Activated naive CD8-positive, alpha-beta T cell treated with anti-CD3 and anti-CD28 coated beads, Interleukin-2, amount 10 ng/mL, durations not matched to agents 7 days and 5 days (primary cell): ENCODE measurements at regions not wholly inside any gene's neighbourhood (a gene's known extent, or its start where the extent isn't known, plus 50 kb on each side); places are given as distances from the start of the nearest gene placed in this dataset.
"Not testable (repeated sequence)": the region's sequence is repeated elsewhere in the genome, so short reads cannot be mapped to it uniquely, and the experiment has no call there.

Experiments
- ATAC-seq: fragments of 150-1000 bp; cut with Tn5 transposase; one replicate; pipeline ENCODE4 v1.10.0; 2021; ENCODE audit warnings: low read depth, moderate library complexity
- POLR2A ChIA-PET: fragments of 350-600 bp; sonication (Branson Sonifier 250); formaldehyde crosslinking; loops from one replicate; lab custom pipeline; 2021; ENCODE audit warnings: antibody characterized with exemption; lab: Charles Lee
- DNase-seq: peaks from one replicate; pipeline ENCODE4 v3.0.0; 2021
- H3K27ac Mint-ChIP-seq: one replicate; pipeline ENCODE4 v1.8.0; 2022; ENCODE audit warnings: mild to moderate bottlenecking, mixed read lengths
- H3K27me3 Mint-ChIP-seq: one replicate; pipeline ENCODE4 v1.8.0; 2022; ENCODE audit warnings: mild to moderate bottlenecking, moderate library complexity, mixed read lengths
- H3K36me3 Mint-ChIP-seq: one replicate; pipeline ENCODE4 v1.8.0; 2021; ENCODE audit warnings: mild to moderate bottlenecking, mixed read lengths
- H3K4me1 Mint-ChIP-seq: one replicate; pipeline ENCODE4 v1.8.0; 2021; ENCODE audit warnings: mixed read lengths
- H3K4me3 Mint-ChIP-seq: one replicate; pipeline ENCODE4 v1.8.0; 2022; ENCODE audit warnings: mild to moderate bottlenecking, moderate library complexity, mixed read lengths
- H3K9me3 Mint-ChIP-seq: one replicate; pipeline ENCODE4 v1.8.0; 2021; ENCODE audit warnings: mixed read lengths

DNA sequence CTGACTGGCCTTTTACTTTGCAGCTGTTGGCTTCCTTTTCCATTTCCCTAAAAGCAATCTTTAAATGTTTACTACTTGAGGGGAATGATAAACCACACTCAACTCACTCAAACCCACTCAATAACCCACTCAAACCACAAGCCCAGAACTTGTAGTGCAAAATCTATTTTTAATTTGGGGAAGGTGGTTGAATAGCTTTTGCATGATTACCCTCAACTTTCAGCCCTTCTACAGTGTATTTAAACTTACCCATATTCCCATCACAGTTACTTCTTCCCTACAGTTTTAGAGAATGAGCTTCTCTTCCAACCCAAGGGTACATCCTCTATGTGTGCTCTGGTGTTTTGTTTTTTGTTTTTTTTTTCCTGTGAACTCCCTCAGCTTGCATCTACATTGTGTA lies 636.1 kb downstream of the TDRD15 start:
- no peaks in the 10 kb centered on the region for H3K27me3 Mint-ChIP-seq
- POLR2A ChIA-PET: no interaction called here
- peaks cover 2% of the 10 kb centered on the region for H3K9me3 Mint-ChIP-seq
- no peaks in the 10 kb centered on the region for H3K36me3 Mint-ChIP-seq
- H3K4me3 Mint-ChIP-seq: no peak overlapping the region
- no peak for ATAC-seq
- DNase-seq: no peak
- no peak overlapping the region for H3K27ac Mint-ChIP-seq
- no peaks in the 10 kb centered on the region for H3K4me1 Mint-ChIP-seq

DNA sequence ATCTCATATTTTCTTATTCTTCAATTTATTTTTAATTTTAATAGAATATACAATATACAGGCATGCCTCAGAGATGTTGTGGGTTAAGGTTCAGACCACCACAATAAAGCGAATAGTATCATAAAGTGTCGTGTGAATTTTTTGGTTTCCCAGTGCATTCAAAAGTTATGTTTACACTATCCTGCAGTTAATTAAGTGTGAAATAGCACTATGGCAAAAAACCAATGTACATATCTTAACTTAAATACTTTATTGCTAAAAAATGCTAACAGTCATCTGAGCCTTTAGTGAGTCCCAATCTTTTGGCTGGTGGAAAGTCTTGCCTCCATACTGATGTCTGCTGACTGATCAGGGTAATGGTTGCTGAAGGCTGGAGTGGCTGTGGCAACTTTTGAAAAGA lies 637.6 kb downstream of the TDRD15 start:
- Mint-ChIP-seq H3K4me1 (no peaks in the 10 kb centered on the region), H3K9me3 (peaks cover 1% of the 10 kb centered on the region), H3K4me3 (no peak overlapping the region), H3K27ac (no peak overlapping the region), H3K27me3 (no peaks in the 10 kb centered on the region), H3K36me3 (no peaks in the 10 kb centered on the region)
- ATAC-seq: no peak
- POLR2A ChIA-PET: no interaction called here
- DNase-seq: no peak

DNA sequence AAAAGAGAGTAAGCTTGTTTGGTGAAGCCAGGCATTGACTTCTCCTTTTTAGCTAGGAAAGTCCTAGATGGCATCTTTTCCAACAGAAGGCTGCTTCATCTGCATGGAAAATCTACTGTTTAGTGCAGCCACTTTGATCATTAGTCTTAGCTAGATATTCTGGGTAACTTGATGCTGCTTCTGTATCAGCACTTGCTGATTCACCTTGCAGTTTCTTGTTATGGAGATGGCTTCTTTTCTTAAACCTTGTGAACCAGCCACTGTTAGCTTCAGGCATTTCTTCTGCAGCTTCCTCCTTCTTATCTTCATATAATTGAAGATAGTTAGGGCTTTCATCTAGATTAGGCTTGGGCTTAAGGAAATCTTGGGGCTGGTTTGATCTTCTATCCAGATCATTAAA lies 639.7 kb downstream of the TDRD15 start:
- H3K4me1 Mint-ChIP-seq: no peaks in the 10 kb centered on the region
- H3K4me3 Mint-ChIP-seq: no peak overlapping the region
- H3K27me3 Mint-ChIP-seq: no peaks in the 10 kb centered on the region
- no peak for DNase-seq
- H3K9me3 Mint-ChIP-seq: no peaks in the 10 kb centered on the region
- no peaks in the 10 kb centered on the region for H3K36me3 Mint-ChIP-seq
- POLR2A ChIA-PET: no interaction called here
- no peak overlapping the region for H3K27ac Mint-ChIP-seq
- no peak for ATAC-seq

DNA sequence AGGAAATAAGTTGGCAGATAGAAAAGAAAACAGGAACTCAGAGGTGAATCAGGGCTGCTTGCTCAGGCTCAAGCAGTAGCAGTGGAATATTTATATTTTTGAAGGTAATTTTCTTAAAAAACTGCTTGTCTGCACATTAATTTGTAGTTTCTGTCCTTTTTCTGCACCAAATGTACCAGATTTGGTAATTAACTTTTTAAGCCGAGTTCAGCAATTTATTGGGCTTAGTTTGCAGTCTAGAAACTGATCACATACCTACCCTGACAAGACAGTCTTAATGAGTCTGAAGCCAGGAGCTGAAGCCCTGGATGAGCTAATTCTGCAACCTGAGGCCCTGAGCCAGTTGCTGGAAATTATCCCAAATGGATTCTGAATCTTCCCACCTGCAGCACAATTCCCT lies 647.0 kb downstream of the TDRD15 start:
- H3K4me3 Mint-ChIP-seq: no peak overlapping the region
- H3K36me3 Mint-ChIP-seq: no peaks in the 10 kb centered on the region
- no peaks in the 10 kb centered on the region for H3K4me1 Mint-ChIP-seq
- no peaks in the 10 kb centered on the region for H3K9me3 Mint-ChIP-seq
- ATAC-seq (no peak), DNase-seq (no peak)
- H3K27me3 Mint-ChIP-seq: no peaks in the 10 kb centered on the region
- POLR2A ChIA-PET: no interaction called here
- H3K27ac Mint-ChIP-seq: no peak overlapping the region

DNA sequence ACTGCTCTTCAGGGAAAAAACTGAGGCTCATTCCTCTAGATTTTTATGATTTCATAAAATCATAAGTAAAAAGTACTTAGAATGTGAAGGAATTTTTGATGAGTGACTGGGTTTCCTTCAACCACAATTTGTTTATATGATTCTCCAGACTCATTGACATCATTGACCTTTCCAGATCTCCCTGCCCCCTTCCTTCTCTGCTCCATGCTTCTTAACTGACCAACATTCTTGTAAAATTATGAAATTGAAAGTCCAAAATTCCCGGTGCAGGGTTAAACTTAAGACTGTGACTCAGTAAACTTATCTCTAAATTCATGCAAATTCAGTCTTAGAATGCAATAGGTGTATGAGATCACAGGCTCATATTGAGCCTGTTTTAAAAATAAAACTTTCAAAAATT lies 648.9 kb downstream of the TDRD15 start:
- ATAC-seq (no peak), DNase-seq (no peak)
- H3K36me3 Mint-ChIP-seq: no peaks in the 10 kb centered on the region
- H3K9me3 Mint-ChIP-seq: no peaks in the 10 kb centered on the region
- no peak overlapping the region for H3K27ac Mint-ChIP-seq
- H3K4me1 Mint-ChIP-seq: no peaks in the 10 kb centered on the region
- no peaks in the 10 kb centered on the region for H3K27me3 Mint-ChIP-seq
- POLR2A ChIA-PET: no interaction called here
- H3K4me3 Mint-ChIP-seq: no peak overlapping the region

DNA sequence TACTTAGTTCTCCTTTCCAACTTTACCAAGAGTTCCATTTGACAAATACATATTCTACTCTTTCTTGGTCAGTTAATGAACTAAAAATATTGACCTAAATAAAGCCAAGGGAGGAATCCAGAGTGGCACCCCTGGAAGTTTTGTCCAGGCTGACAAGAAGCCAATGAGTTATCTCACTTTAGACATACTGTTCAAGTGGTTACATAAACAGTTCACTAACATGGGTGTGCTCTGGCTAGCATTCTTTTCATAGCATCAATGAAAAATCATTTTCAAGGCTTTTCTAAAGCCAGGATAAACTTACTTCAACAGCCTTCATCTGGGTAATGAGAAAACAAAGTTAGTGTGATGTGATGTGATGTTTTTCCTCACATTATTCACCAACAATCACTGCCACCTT lies 649.4 kb downstream of the TDRD15 start:
- DNase-seq: no peak
- H3K27ac Mint-ChIP-seq: no peak overlapping the region
- H3K4me3 Mint-ChIP-seq: no peak overlapping the region
- POLR2A ChIA-PET: no interaction called here
- H3K4me1 Mint-ChIP-seq: no peaks in the 10 kb centered on the region
- H3K27me3 Mint-ChIP-seq: no peaks in the 10 kb centered on the region
- H3K36me3 Mint-ChIP-seq: no peaks in the 10 kb centered on the region
- ATAC-seq: no peak
- H3K9me3 Mint-ChIP-seq: no peaks in the 10 kb centered on the region

DNA sequence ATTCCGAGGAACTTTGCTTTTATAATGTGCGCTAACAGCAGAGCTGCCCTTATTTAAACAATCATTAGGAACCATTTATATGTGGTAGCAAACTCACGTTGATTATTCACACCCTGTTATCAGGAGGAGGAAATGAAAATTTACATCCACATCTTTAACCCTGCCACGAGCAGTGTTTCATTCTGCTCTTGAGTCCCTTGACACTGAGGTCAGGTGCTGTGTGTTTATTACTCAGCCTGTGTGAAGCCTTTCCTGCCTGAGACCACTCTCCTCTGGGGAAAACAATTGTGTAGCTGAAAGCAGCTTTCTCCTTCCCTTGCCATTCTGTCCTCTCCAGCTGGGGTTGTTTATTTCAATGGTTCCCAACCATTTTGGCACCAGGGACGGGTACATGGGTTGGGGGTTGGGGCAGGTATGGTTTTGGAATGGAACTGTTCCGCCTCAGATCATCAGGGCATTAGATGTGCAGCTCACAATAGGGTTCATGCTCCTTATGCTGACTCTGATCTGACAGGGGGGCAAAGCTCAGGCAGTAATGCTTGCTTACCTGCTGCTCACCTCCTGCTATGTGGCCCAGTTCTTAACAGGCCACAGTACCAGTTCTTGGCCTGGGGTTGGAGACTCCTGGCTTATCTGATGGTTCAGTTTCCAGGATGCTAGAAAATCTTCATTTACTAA lies 651.1 kb downstream of the TDRD15 start:
- no peak overlapping the region for H3K4me3 Mint-ChIP-seq
- no peak for ATAC-seq
- H3K9me3 Mint-ChIP-seq: no peaks in the 10 kb centered on the region
- no peaks in the 10 kb centered on the region for H3K27me3 Mint-ChIP-seq
- H3K4me1 Mint-ChIP-seq: no peaks in the 10 kb centered on the region
- H3K36me3 Mint-ChIP-seq: no peaks in the 10 kb centered on the region
- DNase-seq: no peak
- no peak overlapping the region for H3K27ac Mint-ChIP-seq
- POLR2A ChIA-PET: no interaction called here

DNA sequence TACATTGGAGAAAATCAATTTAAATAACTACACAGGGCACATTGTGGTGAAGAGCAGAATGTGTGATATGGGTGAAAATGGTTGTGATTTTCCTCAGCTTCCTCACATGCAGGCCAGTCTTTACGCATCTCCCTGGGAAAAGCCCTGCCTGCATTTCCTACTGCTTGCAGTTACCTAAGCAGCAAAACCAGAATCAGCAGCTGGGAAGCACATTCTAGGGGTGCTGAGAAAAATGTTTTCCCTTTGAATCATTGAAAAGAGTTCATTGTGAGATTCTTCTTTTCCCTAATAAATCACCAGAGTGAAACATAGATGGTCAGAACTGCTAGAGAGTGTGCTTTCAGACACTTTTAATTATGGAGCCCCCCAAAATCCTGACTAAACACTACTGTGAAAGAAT lies 656.0 kb downstream of the TDRD15 start:
- H3K27me3 Mint-ChIP-seq: no peaks in the 10 kb centered on the region
- no peaks in the 10 kb centered on the region for H3K36me3 Mint-ChIP-seq
- DNase-seq (no peak), ATAC-seq (no peak)
- no peak overlapping the region for H3K4me3 Mint-ChIP-seq
- no peak overlapping the region for H3K27ac Mint-ChIP-seq
- POLR2A ChIA-PET: no interaction called here
- H3K9me3 Mint-ChIP-seq: no peaks in the 10 kb centered on the region
- no peaks in the 10 kb centered on the region for H3K4me1 Mint-ChIP-seq

DNA sequence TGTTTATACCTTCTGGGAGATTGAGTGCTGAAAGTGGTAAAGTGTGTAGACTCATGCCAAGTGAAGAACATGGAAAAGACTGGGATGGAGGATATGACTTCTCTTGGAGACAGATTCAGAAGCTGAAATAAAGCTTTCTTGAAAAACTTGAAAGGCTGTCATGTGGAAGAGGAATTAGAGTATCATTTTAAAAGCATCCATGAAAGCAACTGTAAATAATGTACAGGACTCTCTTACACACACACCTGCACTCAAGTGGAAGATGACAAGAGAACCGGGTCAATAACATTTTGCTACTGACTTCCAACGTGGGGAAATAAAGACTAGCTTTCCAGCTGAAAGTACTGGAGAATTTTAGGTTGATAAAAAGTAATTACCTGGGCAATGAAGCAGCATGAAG lies 658.2 kb downstream of the TDRD15 start:
- ATAC-seq: no peak
- no peaks in the 10 kb centered on the region for H3K9me3 Mint-ChIP-seq
- no peak for DNase-seq
- POLR2A ChIA-PET: no interaction called here
- H3K27ac Mint-ChIP-seq: no peak overlapping the region
- no peaks in the 10 kb centered on the region for H3K27me3 Mint-ChIP-seq
- no peak overlapping the region for H3K4me3 Mint-ChIP-seq
- no peaks in the 10 kb centered on the region for H3K4me1 Mint-ChIP-seq
- no peaks in the 10 kb centered on the region for H3K36me3 Mint-ChIP-seq

DNA sequence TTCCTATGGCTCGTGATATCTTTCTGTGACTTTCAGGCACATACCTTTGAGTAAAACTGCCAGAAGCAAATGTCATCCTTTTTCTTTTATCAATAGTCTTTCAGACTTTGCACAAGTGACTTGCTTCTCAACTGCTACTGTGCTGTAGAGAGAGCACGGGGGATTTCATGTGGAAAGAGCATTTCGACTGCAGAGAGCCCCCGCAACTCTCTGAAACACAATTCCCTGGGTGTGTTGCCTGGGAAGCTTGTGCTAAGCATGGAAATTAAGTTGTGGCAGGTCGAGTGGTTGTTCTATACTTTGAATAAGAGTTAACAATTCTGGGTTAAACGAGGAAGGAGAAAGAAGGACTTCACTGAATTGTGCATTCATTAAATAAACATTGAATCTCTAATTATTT lies 659.1 kb downstream of the TDRD15 start:
- Mint-ChIP-seq H3K27ac (no peak overlapping the region), H3K4me3 (no peak overlapping the region), H3K9me3 (no peaks in the 10 kb centered on the region), H3K4me1 (no peaks in the 10 kb centered on the region), H3K27me3 (no peaks in the 10 kb centered on the region), H3K36me3 (no peaks in the 10 kb centered on the region)
- POLR2A ChIA-PET: no interaction called here
- ATAC-seq: no peak
- DNase-seq: no peak

DNA sequence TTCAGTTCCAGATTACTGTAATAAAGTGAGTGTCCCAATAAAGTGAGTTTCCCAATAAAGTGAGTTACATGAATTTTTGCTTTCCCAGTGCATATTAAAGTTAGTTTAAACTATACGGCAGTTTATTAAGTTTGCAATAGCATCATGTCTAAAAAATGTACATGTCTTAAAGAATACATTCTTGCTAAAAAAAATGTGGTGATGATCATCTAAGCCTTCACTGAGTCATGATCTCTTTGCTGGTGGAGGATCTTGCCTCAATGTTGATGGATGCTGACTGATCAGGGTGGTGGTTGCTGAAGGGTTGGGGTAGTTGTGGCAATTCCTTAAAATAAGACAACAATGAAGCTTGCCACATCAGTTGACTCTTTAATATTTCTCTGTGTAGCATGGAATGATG lies 664.2 kb downstream of the TDRD15 start:
- ATAC-seq (no peak), DNase-seq (no peak)
- no peak overlapping the region for H3K4me3 Mint-ChIP-seq
- no peaks in the 10 kb centered on the region for H3K4me1 Mint-ChIP-seq
- no peaks in the 10 kb centered on the region for H3K27me3 Mint-ChIP-seq
- H3K36me3 Mint-ChIP-seq: no peaks in the 10 kb centered on the region
- H3K27ac Mint-ChIP-seq: no peak overlapping the region
- peaks cover 2% of the 10 kb centered on the region for H3K9me3 Mint-ChIP-seq
- POLR2A ChIA-PET: no interaction called here

DNA sequence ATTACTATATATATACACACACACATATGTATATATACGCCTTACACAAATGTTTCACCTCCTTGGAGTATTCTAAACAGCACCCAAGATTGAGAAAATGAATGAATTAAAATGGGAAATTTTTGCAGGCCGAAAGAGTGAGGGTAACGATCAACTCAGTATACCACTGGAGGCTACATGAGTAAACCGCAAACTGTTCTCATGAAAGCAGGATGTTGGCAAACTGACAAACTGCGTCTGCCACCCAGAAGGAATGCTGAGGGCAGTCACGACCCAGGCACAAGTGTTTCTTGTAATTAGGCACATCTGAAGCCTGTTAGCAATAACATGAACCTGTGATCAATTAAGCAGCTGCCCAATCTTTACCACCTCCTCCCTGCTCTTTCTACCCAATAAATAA lies 666.5 kb downstream of the TDRD15 start:
- H3K9me3 Mint-ChIP-seq, H3K27me3 Mint-ChIP-seq, ATAC-seq, DNase-seq, H3K4me3 Mint-ChIP-seq, H3K27ac Mint-ChIP-seq, H3K4me1 Mint-ChIP-seq, H3K36me3 Mint-ChIP-seq, POLR2A ChIA-PET: not testable (repeated sequence)

DNA sequence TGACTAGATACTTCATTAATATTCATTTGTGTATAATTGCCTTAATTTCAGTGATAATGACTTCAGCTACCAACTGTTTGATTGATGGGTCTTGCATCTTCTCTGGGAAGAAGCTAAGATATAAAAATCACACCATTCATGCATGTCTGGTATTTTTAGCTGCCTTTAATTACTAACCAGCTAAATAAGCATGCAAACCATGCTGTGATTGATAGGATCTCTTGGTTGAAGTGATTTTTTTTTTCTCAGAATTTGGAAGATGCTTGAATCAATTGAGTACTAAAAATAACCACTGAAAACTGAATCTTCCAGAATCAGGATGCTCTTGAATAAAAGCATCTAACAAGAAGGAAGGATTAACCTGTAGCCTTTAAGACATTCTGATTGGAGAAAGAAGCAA lies 668.8 kb downstream of the TDRD15 start:
- H3K27ac Mint-ChIP-seq: no peak overlapping the region
- ATAC-seq (no peak), DNase-seq (no peak)
- H3K36me3 Mint-ChIP-seq: no peaks in the 10 kb centered on the region
- POLR2A ChIA-PET: no interaction called here
- H3K27me3 Mint-ChIP-seq: no peaks in the 10 kb centered on the region
- H3K4me1 Mint-ChIP-seq: no peaks in the 10 kb centered on the region
- H3K9me3 Mint-ChIP-seq: peaks cover 7% of the 10 kb centered on the region
- H3K4me3 Mint-ChIP-seq: no peak overlapping the region

DNA sequence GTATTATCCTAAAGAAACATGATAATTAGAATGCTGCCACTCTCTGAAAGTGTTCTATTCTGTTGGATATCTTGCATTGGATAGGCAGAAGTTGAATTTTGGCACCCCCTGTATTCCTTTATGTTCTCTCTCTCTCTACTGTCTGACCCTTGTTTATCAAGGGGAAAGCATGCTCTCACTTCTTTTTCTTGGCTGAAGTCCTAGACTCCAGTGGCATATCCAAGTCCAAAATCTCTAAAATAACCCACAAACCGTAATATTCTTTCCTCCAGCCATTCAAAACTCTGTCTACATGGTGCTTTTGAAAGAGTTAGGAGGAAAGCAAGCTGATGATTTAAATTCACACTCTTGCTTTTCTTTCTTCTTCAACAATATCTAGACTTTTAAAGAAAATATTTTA lies 669.7 kb downstream of the TDRD15 start:
- Mint-ChIP-seq H3K4me1 (no peaks in the 10 kb centered on the region), H3K9me3 (peaks cover 7% of the 10 kb centered on the region), H3K36me3 (no peaks in the 10 kb centered on the region), H3K27me3 (no peaks in the 10 kb centered on the region), H3K4me3 (no peak overlapping the region), H3K27ac (no peak overlapping the region)
- ATAC-seq: no peak
- POLR2A ChIA-PET: no interaction called here
- DNase-seq: no peak

DNA sequence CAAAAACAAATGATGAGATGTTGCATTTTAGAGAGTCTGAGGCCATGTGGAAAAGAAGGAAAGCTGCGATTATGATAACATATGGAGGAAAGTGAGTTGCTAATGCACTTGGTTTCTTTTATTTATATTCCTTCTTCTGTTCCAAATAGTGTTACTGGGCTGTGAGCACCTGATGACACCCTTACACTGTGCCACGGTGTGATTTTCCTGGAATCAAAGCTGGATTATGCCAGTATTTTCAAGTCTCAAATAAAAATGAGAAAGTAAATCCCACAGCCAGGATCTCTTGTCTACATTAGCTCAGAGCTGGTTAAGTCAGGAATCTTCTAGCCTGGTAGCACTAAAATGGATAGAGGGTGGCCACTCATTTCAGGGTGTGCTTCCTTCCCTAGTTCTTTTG lies 670.8 kb downstream of the TDRD15 start:
- Mint-ChIP-seq H3K36me3 (no peaks in the 10 kb centered on the region), H3K27ac (no peak overlapping the region), H3K9me3 (peaks cover 7% of the 10 kb centered on the region), H3K4me1 (no peaks in the 10 kb centered on the region), H3K27me3 (no peaks in the 10 kb centered on the region), H3K4me3 (no peak overlapping the region)
- ATAC-seq (no peak), DNase-seq (no peak)
- POLR2A ChIA-PET: no interaction called here
